ENCODE measurements at regions not wholly inside any gene's neighbourhood (a gene's known extent, or its start where the extent isn't known, plus 50 kb on each side); places are given as distances from the start of the nearest gene placed in this dataset.

- TF ChIP-seq CTCF (IDR thresholded peaks at IDR 0.05; ENCODE audit: low read depth, low read length) (no peak), POLR2A (IDR thresholded peaks at IDR 0.05; ENCODE audit: extremely low read depth, insufficient read length) (no peak)
These were observed 206.4 kb upstream of the IL12B start for GRCh38 chr5:159536646-159537045.
